ENCODE measurements at regions not wholly inside any gene's neighbourhood (a gene's known extent, or its start where the extent isn't known, plus 50 kb on each side); places are given as distances from the start of the nearest gene placed in this dataset.
A peak's percentile ranks its signal among the peaks of the same experiment; 100 is the strongest.

GRCh38 chr16:51762081-51762996 lies 611.3 kb upstream of the SALL1 start:
- H3K27me3 ChIP-seq (ENCODE audit: control insufficient read depth in 1 of 2, insufficient read depth in 2 of 2, low read length in 2 of 2) = no peaks in the 10 kb centered on the region
- no peak overlapping the region for H3K27ac ChIP-seq (ENCODE audit: low read length)
- no peaks in the 10 kb centered on the region for H3K9me3 ChIP-seq (ENCODE audit: control insufficient read depth in 2 of 2, low read length in 2 of 2)
- peaks cover 9% of the 10 kb centered on the region for H3K4me1 ChIP-seq (ENCODE audit: control insufficient read depth, insufficient read depth, low read length)
- H3K36me3 ChIP-seq (ENCODE audit: control insufficient read depth in 2 of 2, insufficient read depth in 2 of 2, low read length in 2 of 2) = no peaks in the 10 kb centered on the region
- H3K9ac ChIP-seq (ENCODE audit: low read length in 2 of 2) = no peak overlapping the region
- peak overlapping the region in 1 of 2 donors; percentile 15 for H3K4me3 ChIP-seq (ENCODE audit: low read length in 2 of 2)

GRCh38 chr16:51761001-51761400 lies 609.9 kb upstream of the SALL1 start:
- Histone ChIP-seq H3K4me3 (ENCODE audit: low read length in 2 of 2) (no peak overlapping the region), H3K27ac (ENCODE audit: low read length) (no peak overlapping the region), H3K4me1 (ENCODE audit: control insufficient read depth, insufficient read depth, low read length) (peaks cover 9% of the 10 kb centered on the region), H3K27me3 (ENCODE audit: control insufficient read depth in 1 of 2, insufficient read depth in 2 of 2, low read length in 2 of 2) (peaks cover 0 to 2% of the 10 kb centered on the region in 2 donors), H3K9me3 (ENCODE audit: control insufficient read depth in 2 of 2, low read length in 2 of 2) (no peaks in the 10 kb centered on the region), H3K36me3 (ENCODE audit: control insufficient read depth in 2 of 2, insufficient read depth in 2 of 2, low read length in 2 of 2) (no peaks in the 10 kb centered on the region), H3K9ac (ENCODE audit: low read length in 2 of 2) (no peak overlapping the region)

GRCh38 chr16:51759999-51760398 lies 608.9 kb upstream of the SALL1 start:
- Histone ChIP-seq H3K9me3 (ENCODE audit: control insufficient read depth in 2 of 2, low read length in 2 of 2) (no peaks in the 10 kb centered on the region), H3K4me1 (ENCODE audit: control insufficient read depth, insufficient read depth, low read length) (peaks cover 9% of the 10 kb centered on the region), H3K36me3 (ENCODE audit: control insufficient read depth in 2 of 2, insufficient read depth in 2 of 2, low read length in 2 of 2) (no peaks in the 10 kb centered on the region)

GRCh38 chr16:51759329-51759728 lies 608.3 kb upstream of the SALL1 start:
- H3K9ac ChIP-seq (ENCODE audit: low read length in 2 of 2) = no peak overlapping the region
- peaks cover 9% of the 10 kb centered on the region for H3K4me1 ChIP-seq (ENCODE audit: control insufficient read depth, insufficient read depth, low read length)
- H3K9me3 ChIP-seq (ENCODE audit: control insufficient read depth in 2 of 2, low read length in 2 of 2) = no peaks in the 10 kb centered on the region
- H3K36me3 ChIP-seq (ENCODE audit: control insufficient read depth in 2 of 2, insufficient read depth in 2 of 2, low read length in 2 of 2) = no peaks in the 10 kb centered on the region
- no peak overlapping the region for H3K27ac ChIP-seq (ENCODE audit: low read length)
- peaks cover 0 to 3% of the 10 kb centered on the region in 2 donors for H3K27me3 ChIP-seq (ENCODE audit: control insufficient read depth in 1 of 2, insufficient read depth in 2 of 2, low read length in 2 of 2)
- no peak overlapping the region for H3K4me3 ChIP-seq (ENCODE audit: low read length in 2 of 2)

More at GRCh38 chr16:51759999-51760398, 608.9 kb upstream of the SALL1 start:
- H3K27ac ChIP-seq (ENCODE audit: low read length) = no peak overlapping the region
- H3K9ac ChIP-seq (ENCODE audit: low read length in 2 of 2) = no peak overlapping the region
- H3K4me3 ChIP-seq (ENCODE audit: low read length in 2 of 2) = no peak overlapping the region
- peaks cover 0 to 3% of the 10 kb centered on the region in 2 donors for H3K27me3 ChIP-seq (ENCODE audit: control insufficient read depth in 1 of 2, insufficient read depth in 2 of 2, low read length in 2 of 2)

- Histone ChIP-seq H3K36me3 (ENCODE audit: control insufficient read depth in 2 of 2, insufficient read depth in 2 of 2, low read length in 2 of 2) (no peaks in the 10 kb centered on the region), H3K27me3 (ENCODE audit: control insufficient read depth in 1 of 2, insufficient read depth in 2 of 2, low read length in 2 of 2) (peaks cover 0 to 3% of the 10 kb centered on the region in 2 donors), H3K9me3 (ENCODE audit: control insufficient read depth in 2 of 2, low read length in 2 of 2) (no peaks in the 10 kb centered on the region), H3K4me3 (ENCODE audit: low read length in 2 of 2) (no peak overlapping the region), H3K9ac (ENCODE audit: low read length in 2 of 2) (no peak overlapping the region), H3K27ac (ENCODE audit: low read length) (no peak overlapping the region), H3K4me1 (ENCODE audit: control insufficient read depth, insufficient read depth, low read length) (peaks cover 9% of the 10 kb centered on the region)
These were observed 606.9 kb upstream of the SALL1 start for GRCh38 chr16:51757921-51758479.

GRCh38 chr16:51757505-51757904 lies 606.4 kb upstream of the SALL1 start:
- peaks cover 0 to 3% of the 10 kb centered on the region in 2 donors for H3K27me3 ChIP-seq (ENCODE audit: control insufficient read depth in 1 of 2, insufficient read depth in 2 of 2, low read length in 2 of 2)
- no peak overlapping the region for H3K27ac ChIP-seq (ENCODE audit: low read length)
- H3K4me1 ChIP-seq (ENCODE audit: control insufficient read depth, insufficient read depth, low read length) = peaks cover 9% of the 10 kb centered on the region
- H3K9me3 ChIP-seq (ENCODE audit: control insufficient read depth in 2 of 2, low read length in 2 of 2) = no peaks in the 10 kb centered on the region
- H3K4me3 ChIP-seq (ENCODE audit: low read length in 2 of 2) = no peak overlapping the region
- no peak overlapping the region for H3K9ac ChIP-seq (ENCODE audit: low read length in 2 of 2)
- H3K36me3 ChIP-seq (ENCODE audit: control insufficient read depth in 2 of 2, insufficient read depth in 2 of 2, low read length in 2 of 2) = no peaks in the 10 kb centered on the region

- Histone ChIP-seq H3K36me3 (ENCODE audit: control insufficient read depth in 2 of 2, insufficient read depth in 2 of 2, low read length in 2 of 2) (no peaks in the 10 kb centered on the region), H3K9ac (ENCODE audit: low read length in 2 of 2) (no peak overlapping the region), H3K27me3 (ENCODE audit: control insufficient read depth in 1 of 2, insufficient read depth in 2 of 2, low read length in 2 of 2) (peaks cover 0 to 3% of the 10 kb centered on the region in 2 donors), H3K4me1 (ENCODE audit: control insufficient read depth, insufficient read depth, low read length) (peaks cover 9% of the 10 kb centered on the region), H3K9me3 (ENCODE audit: control insufficient read depth in 2 of 2, low read length in 2 of 2) (no peaks in the 10 kb centered on the region), H3K27ac (ENCODE audit: low read length) (no peak overlapping the region), H3K4me3 (ENCODE audit: low read length in 2 of 2) (no peak overlapping the region)
These were observed 606.0 kb upstream of the SALL1 start for GRCh38 chr16:51757124-51757470.

GRCh38 chr16:51756447-51757123 lies 605.5 kb upstream of the SALL1 start:
- Histone ChIP-seq H3K9me3 (ENCODE audit: control insufficient read depth in 2 of 2, low read length in 2 of 2) (no peaks in the 10 kb centered on the region), H3K27ac (ENCODE audit: low read length) (no peak overlapping the region), H3K9ac (ENCODE audit: low read length in 2 of 2) (no peak overlapping the region), H3K27me3 (ENCODE audit: control insufficient read depth in 1 of 2, insufficient read depth in 2 of 2, low read length in 2 of 2) (peaks cover 0 to 3% of the 10 kb centered on the region in 2 donors), H3K4me3 (ENCODE audit: low read length in 2 of 2) (no peak overlapping the region), H3K4me1 (ENCODE audit: control insufficient read depth, insufficient read depth, low read length) (peaks cover 7% of the 10 kb centered on the region), H3K36me3 (ENCODE audit: control insufficient read depth in 2 of 2, insufficient read depth in 2 of 2, low read length in 2 of 2) (no peaks in the 10 kb centered on the region)

- no peak overlapping the region for H3K9ac ChIP-seq (ENCODE audit: low read length in 2 of 2)
- H3K27ac ChIP-seq (ENCODE audit: low read length) = no peak overlapping the region
- no peaks in the 10 kb centered on the region for H3K4me1 ChIP-seq (ENCODE audit: control insufficient read depth, insufficient read depth, low read length)
- no peaks in the 10 kb centered on the region for H3K36me3 ChIP-seq (ENCODE audit: control insufficient read depth in 2 of 2, insufficient read depth in 2 of 2, low read length in 2 of 2)
- peaks cover 0 to 3% of the 10 kb centered on the region in 2 donors for H3K27me3 ChIP-seq (ENCODE audit: control insufficient read depth in 1 of 2, insufficient read depth in 2 of 2, low read length in 2 of 2)
- no peak overlapping the region for H3K4me3 ChIP-seq (ENCODE audit: low read length in 2 of 2)
- no peaks in the 10 kb centered on the region for H3K9me3 ChIP-seq (ENCODE audit: control insufficient read depth in 2 of 2, low read length in 2 of 2)
These were observed 604.7 kb upstream of the SALL1 start for GRCh38 chr16:51755577-51756355.

- Histone ChIP-seq H3K27me3 (ENCODE audit: control insufficient read depth in 1 of 2, insufficient read depth in 2 of 2, low read length in 2 of 2) (peaks cover 0 to 3% of the 10 kb centered on the region in 2 donors), H3K36me3 (ENCODE audit: control insufficient read depth in 2 of 2, insufficient read depth in 2 of 2, low read length in 2 of 2) (no peaks in the 10 kb centered on the region), H3K9me3 (ENCODE audit: control insufficient read depth in 2 of 2, low read length in 2 of 2) (no peaks in the 10 kb centered on the region), H3K9ac (ENCODE audit: low read length in 2 of 2) (no peak overlapping the region), H3K27ac (ENCODE audit: low read length) (no peak overlapping the region), H3K4me1 (ENCODE audit: control insufficient read depth, insufficient read depth, low read length) (no peaks in the 10 kb centered on the region), H3K4me3 (ENCODE audit: low read length in 2 of 2) (no peak overlapping the region)
These were observed 604.0 kb upstream of the SALL1 start for GRCh38 chr16:51755039-51755501.

Data from stomach smooth muscle (tissue), 2 donors.